BE2C (cell line): ENCODE measurements at regions not wholly inside any gene's neighbourhood (a gene's known extent, or its start where the extent isn't known, plus 50 kb on each side); places are given as distances from the start of the nearest gene placed in this dataset.
"Not testable (repeated sequence)": the region's sequence is repeated elsewhere in the genome, so short reads cannot be mapped to it uniquely, and the experiment has no call there.

Experiments
- DNase-seq: peaks from one replicate; pipeline ENCODE4 v3.0.0-alpha.2; 2020
- H3K27me3 ChIP-seq: fragments of 250-450 bp; sonication (Bioruptor Pico); 2 replicates; pipeline ENCODE4 v1.5.1; 2020; ENCODE audit warnings: mild to moderate bottlenecking
- H3K36me3 ChIP-seq: fragments of 250-450 bp; sonication (Bioruptor Pico); 2 replicates; pipeline ENCODE4 v1.5.1; 2020; ENCODE audit warnings: mild to moderate bottlenecking
- H3K4me1 ChIP-seq: fragments of 250-450 bp; sonication (Bioruptor Pico); 2 replicates; pipeline ENCODE4 v1.5.1; 2020
- H3K4me3 ChIP-seq: 2 replicates; pipeline ENCODE4 v1.5.1; 2011; ENCODE audit warnings: low read depth, low read length
- H3K9me3 ChIP-seq: fragments of 250-450 bp; sonication (Bioruptor Pico); 2 replicates; pipeline ENCODE4 v1.5.1; 2020
- TF ChIP-seq, protein P1 (sequence below): IDR thresholded peaks from 2 replicates; pipeline ENCODE4 v1.5.1; 2012; ENCODE audit warnings: mild to moderate bottlenecking, low read depth, low read length

- no peaks in the 10 kb centered on the region for H3K4me1 ChIP-seq
- TF ChIP-seq, protein P1, sequence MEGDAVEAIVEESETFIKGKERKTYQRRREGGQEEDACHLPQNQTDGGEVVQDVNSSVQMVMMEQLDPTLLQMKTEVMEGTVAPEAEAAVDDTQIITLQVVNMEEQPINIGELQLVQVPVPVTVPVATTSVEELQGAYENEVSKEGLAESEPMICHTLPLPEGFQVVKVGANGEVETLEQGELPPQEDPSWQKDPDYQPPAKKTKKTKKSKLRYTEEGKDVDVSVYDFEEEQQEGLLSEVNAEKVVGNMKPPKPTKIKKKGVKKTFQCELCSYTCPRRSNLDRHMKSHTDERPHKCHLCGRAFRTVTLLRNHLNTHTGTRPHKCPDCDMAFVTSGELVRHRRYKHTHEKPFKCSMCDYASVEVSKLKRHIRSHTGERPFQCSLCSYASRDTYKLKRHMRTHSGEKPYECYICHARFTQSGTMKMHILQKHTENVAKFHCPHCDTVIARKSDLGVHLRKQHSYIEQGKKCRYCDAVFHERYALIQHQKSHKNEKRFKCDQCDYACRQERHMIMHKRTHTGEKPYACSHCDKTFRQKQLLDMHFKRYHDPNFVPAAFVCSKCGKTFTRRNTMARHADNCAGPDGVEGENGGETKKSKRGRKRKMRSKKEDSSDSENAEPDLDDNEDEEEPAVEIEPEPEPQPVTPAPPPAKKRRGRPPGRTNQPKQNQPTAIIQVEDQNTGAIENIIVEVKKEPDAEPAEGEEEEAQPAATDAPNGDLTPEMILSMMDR: no peak
- no peak overlapping the region for H3K4me3 ChIP-seq
- H3K9me3 ChIP-seq: no peaks in the 10 kb centered on the region
- no peak for DNase-seq
- H3K27me3 ChIP-seq: no peaks in the 10 kb centered on the region
- H3K36me3 ChIP-seq: no peaks in the 10 kb centered on the region
Measured at GRCh38 chr12:31807773-31808097, 78.9 kb upstream of the AMN1 start.

- H3K4me1 ChIP-seq, H3K4me3 ChIP-seq: not testable (repeated sequence)
Measured at GRCh38 chr12:31807081-31807772, 78.4 kb upstream of the AMN1 start.

GRCh38 chr12:31805681-31806080 is 76.9 kb upstream of the AMN1 start:
- H3K9me3 ChIP-seq, H3K4me3 ChIP-seq, H3K27me3 ChIP-seq, H3K4me1 ChIP-seq, H3K36me3 ChIP-seq, DNase-seq: not testable (repeated sequence)

More at GRCh38 chr12:31807081-31807772, 78.4 kb upstream of the AMN1 start:
- DNase-seq, H3K36me3 ChIP-seq, H3K27me3 ChIP-seq, H3K9me3 ChIP-seq: not testable (repeated sequence)

GRCh38 chr12:31804707-31805106 is 75.9 kb upstream of the AMN1 start:
- H3K4me1 ChIP-seq, H3K27me3 ChIP-seq, DNase-seq, H3K9me3 ChIP-seq, H3K36me3 ChIP-seq, H3K4me3 ChIP-seq: not testable (repeated sequence)

GRCh38 chr12:31804185-31804504 is 75.3 kb upstream of the AMN1 start:
- no peak for DNase-seq
- Histone ChIP-seq H3K4me3 (no peak overlapping the region), H3K27me3 (no peaks in the 10 kb centered on the region), H3K9me3 (no peaks in the 10 kb centered on the region), H3K36me3 (no peaks in the 10 kb centered on the region), H3K4me1 (no peaks in the 10 kb centered on the region)
- TF ChIP-seq, protein P1: no peak

GRCh38 chr12:31803306-31804184 is 74.7 kb upstream of the AMN1 start:
- Histone ChIP-seq H3K27me3 (no peaks in the 10 kb centered on the region), H3K4me1 (no peaks in the 10 kb centered on the region), H3K4me3 (no peak overlapping the region), H3K36me3 (no peaks in the 10 kb centered on the region), H3K9me3 (no peaks in the 10 kb centered on the region)
- DNase-seq: no peak
- TF ChIP-seq, protein P1: no peak

- Histone ChIP-seq H3K36me3 (no peaks in the 10 kb centered on the region), H3K27me3 (no peaks in the 10 kb centered on the region), H3K9me3 (no peaks in the 10 kb centered on the region), H3K4me3 (no peak overlapping the region), H3K4me1 (no peaks in the 10 kb centered on the region)
- no peak for DNase-seq
- TF ChIP-seq, protein P1: no peak
Measured at GRCh38 chr12:31801872-31802271, 73.1 kb upstream of the AMN1 start.
